PC-9 (cell line): ENCODE measurements at regions not wholly inside any gene's neighbourhood (a gene's known extent, or its start where the extent isn't known, plus 50 kb on each side); places are given as distances from the start of the nearest gene placed in this dataset.
"Not testable (repeated sequence)": the region's sequence is repeated elsewhere in the genome, so short reads cannot be mapped to it uniquely, and the experiment has no call there.

Experiments used
- BruUV-seq: library from RNA; stranded (reverse); fragments of 400-500 nt; replicated peaks from 2 replicates; lab custom pipeline; 2021; lab: Mats Ljungman, UMichigan
- CTCF ChIA-PET: fragments of 300-600 bp; sonication (Branson Sonifier 250); formaldehyde crosslinking; loops from one replicate; lab custom pipeline; 2022; ENCODE audit warnings: antibody characterized with exemption; lab: Charles Lee
- POLR2A ChIA-PET: fragments of 300-600 bp; sonication (Branson Sonifier 250); formaldehyde crosslinking; loops from one replicate; lab custom pipeline; 2022; ENCODE audit warnings: antibody characterized with exemption; ENCODE audit not compliant: unreplicated experiment; lab: Charles Lee
- DNase-seq, 2 experiments: peaks; one replicate each; pipeline versions ENCODE4 v3.0.0 to v3.0.0-alpha.2; 2015 to 2022; ENCODE audit warnings: mixed read lengths in 1 of 2
- H2AFZ ChIP-seq: fragments of 200-600 bp; sonication (generic); 2 replicates; pipeline ENCODE4 v1.8.1; 2017; ENCODE audit warnings: antibody characterized with exemption
- H3F3A ChIP-seq: fragments of 200-600 bp; sonication (generic); 2 replicates; pipeline ENCODE4 v1.8.1; 2017; ENCODE audit warnings: antibody characterized with exemption, mild to moderate bottlenecking, low read depth; ENCODE audit not compliant: insufficient read depth
- H3K27ac ChIP-seq: fragments of 200-600 bp; sonication (generic); 2 replicates; pipeline ENCODE4 v1.6.1; 2016; ENCODE audit warnings: mixed run types
- H3K27me3 ChIP-seq: fragments of 200-600 bp; sonication (generic); 2 replicates; pipeline ENCODE4 v1.6.1; 2016; ENCODE audit warnings: low read depth, mixed run types; ENCODE audit not compliant: insufficient read depth
- H3K36me3 ChIP-seq: fragments of 200-600 bp; sonication (generic); 2 replicates; pipeline ENCODE4 v1.6.1; 2016; ENCODE audit warnings: low read depth, mixed run types
- H3K4me1 ChIP-seq: fragments of 200-600 bp; sonication (generic); replicated peaks from 2 replicates; pipeline ENCODE4 v1.6.1; 2016; ENCODE audit warnings: mixed run types; ENCODE audit not compliant: insufficient read depth
- H3K4me2 ChIP-seq: fragments of 200-600 bp; sonication (generic); 2 replicates; pipeline ENCODE4 v1.6.1; 2017; ENCODE audit warnings: mixed run types
- H3K4me3 ChIP-seq: fragments of 200-600 bp; sonication (generic); 2 replicates; pipeline ENCODE4 v1.6.1; 2016; ENCODE audit warnings: mixed run types
- H3K79me2 ChIP-seq: fragments of 200-600 bp; sonication (generic); 2 replicates; pipeline ENCODE4 v1.6.1; 2017; ENCODE audit warnings: low read depth, mixed run types
- H3K9me2 ChIP-seq: fragments of 200-600 bp; sonication (generic); 2 replicates; pipeline ENCODE4 v1.8.1; 2017; ENCODE audit warnings: mild to moderate bottlenecking; ENCODE audit not compliant: insufficient read depth
- H3K9me3 ChIP-seq: fragments of 200-600 bp; sonication (generic); 2 replicates; pipeline ENCODE4 v1.8.1; 2016; ENCODE audit warnings: low read depth; ENCODE audit not compliant: insufficient read depth
- H4K20me1 ChIP-seq: fragments of 200-600 bp; sonication (generic); 2 replicates; pipeline ENCODE4 v1.8.1; 2017; ENCODE audit not compliant: insufficient read depth
- EZH2 ChIP-seq: fragments of 200-600 bp; sonication (generic); IDR thresholded peaks from 2 replicates; pipeline ENCODE4 v1.8.0; 2017; ENCODE audit warnings: antibody characterized with exemption, low read depth
- intact Hi-C: fragments of 100-400 bp; cut with micrococcal nuclease; formaldehyde crosslinking; loops from one replicate; pipeline ENCODE4 v1.10.0; 2022; ENCODE audit not compliant: unreplicated experiment
- TF ChIP-seq, protein P1 (sequence below): fragments of 200-600 bp; sonication (generic); conservative IDR thresholded peaks from 2 replicates; pipeline ENCODE4 v1.6.1; 2017; ENCODE audit warnings: mixed run types, antibody characterized with exemption, mild to moderate bottlenecking, moderate library complexity

DNA sequence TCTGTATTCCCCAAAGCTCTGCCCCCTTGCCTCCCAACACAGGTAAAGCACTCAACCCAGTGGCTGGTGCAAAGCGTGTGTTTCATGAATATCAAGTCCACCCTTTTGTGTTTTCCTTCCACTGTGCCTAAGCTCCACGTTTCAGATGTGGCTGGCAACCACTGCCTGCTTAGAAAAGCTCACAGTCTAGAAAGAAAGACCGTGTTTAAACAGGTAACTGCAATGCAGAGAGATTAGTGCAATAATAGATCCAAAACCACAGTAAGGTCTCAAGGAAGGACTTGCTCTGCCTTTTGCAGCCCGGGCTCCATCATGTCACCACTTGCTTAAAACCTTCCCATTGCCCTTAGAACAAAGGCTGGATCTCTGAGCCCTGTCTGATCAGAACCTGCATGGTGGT, 240.2 kb upstream of the C16orf82 start:
- H3K9me2 ChIP-seq: 0 out of 2 replicates have a peak, but pooled peaks cover 3% of the 10 kb centered on the region
- no peaks in the 10 kb centered on the region; the same call in 1 of the 2 replicates for H4K20me1 ChIP-seq
- H3F3A ChIP-seq: no peaks in the 10 kb centered on the region
- no peak overlapping the region for H3K27ac ChIP-seq
- intact Hi-C loops: no loop called here
- BruUV-seq: no TSS peak
- H3K4me2 ChIP-seq: no peak overlapping the region
- ChIA-PET CTCF (no interaction called here), POLR2A (no interaction called here)
- H3K36me3 ChIP-seq: no peaks in the 10 kb centered on the region
- H2AFZ ChIP-seq: no peak overlapping the region
- TF ChIP-seq EZH2: no peak
- TF ChIP-seq, protein P1, sequence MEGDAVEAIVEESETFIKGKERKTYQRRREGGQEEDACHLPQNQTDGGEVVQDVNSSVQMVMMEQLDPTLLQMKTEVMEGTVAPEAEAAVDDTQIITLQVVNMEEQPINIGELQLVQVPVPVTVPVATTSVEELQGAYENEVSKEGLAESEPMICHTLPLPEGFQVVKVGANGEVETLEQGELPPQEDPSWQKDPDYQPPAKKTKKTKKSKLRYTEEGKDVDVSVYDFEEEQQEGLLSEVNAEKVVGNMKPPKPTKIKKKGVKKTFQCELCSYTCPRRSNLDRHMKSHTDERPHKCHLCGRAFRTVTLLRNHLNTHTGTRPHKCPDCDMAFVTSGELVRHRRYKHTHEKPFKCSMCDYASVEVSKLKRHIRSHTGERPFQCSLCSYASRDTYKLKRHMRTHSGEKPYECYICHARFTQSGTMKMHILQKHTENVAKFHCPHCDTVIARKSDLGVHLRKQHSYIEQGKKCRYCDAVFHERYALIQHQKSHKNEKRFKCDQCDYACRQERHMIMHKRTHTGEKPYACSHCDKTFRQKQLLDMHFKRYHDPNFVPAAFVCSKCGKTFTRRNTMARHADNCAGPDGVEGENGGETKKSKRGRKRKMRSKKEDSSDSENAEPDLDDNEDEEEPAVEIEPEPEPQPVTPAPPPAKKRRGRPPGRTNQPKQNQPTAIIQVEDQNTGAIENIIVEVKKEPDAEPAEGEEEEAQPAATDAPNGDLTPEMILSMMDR: no peak
- H3K27me3 ChIP-seq: peaks cover 48% of the 10 kb centered on the region
- no peaks in the 10 kb centered on the region for H3K9me3 ChIP-seq
- no peak overlapping the region for H3K4me3 ChIP-seq
- no peaks in the 10 kb centered on the region for H3K79me2 ChIP-seq
- no peak for DNase-seq
- no peaks in the 10 kb centered on the region for H3K4me1 ChIP-seq

DNA sequence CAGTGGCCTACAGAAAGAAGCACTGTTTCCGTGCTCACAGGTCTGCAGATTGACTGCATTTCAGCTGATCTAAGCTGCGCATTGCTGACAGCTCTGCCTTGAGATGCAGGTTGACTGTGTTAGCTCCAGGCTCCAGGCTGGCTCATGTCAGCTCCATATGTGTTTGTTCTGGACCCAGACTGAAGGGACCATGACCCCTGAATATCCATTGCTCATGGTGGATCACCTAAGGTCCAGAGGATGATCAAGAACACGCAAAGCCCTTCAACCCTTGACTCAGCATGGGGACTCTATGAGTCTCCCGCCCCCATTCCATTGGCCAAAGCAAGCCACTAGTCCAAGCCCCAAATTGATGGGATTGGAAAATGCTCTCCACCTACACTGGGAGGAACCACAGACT, 239.3 kb upstream of the C16orf82 start:
- H3K4me2 ChIP-seq: no peak overlapping the region
- no peak overlapping the region for H3K27ac ChIP-seq
- H3K9me2 ChIP-seq: 0 out of 2 replicates have a peak, but pooled peaks cover 3% of the 10 kb centered on the region
- no peaks in the 10 kb centered on the region for H3K36me3 ChIP-seq
- DNase-seq: no peak
- no peaks in the 10 kb centered on the region for H3K4me1 ChIP-seq
- TF ChIP-seq, protein P1: no peak
- no peak for TF ChIP-seq EZH2
- BruUV-seq: no TSS peak
- H3K27me3 ChIP-seq: peaks cover 48% of the 10 kb centered on the region
- POLR2A ChIA-PET: no interaction called here
- H3K79me2 ChIP-seq: no peaks in the 10 kb centered on the region
- no peaks in the 10 kb centered on the region; the same call in 1 of the 2 replicates for H4K20me1 ChIP-seq
- H3K4me3 ChIP-seq: no peak overlapping the region
- H3F3A ChIP-seq: no peaks in the 10 kb centered on the region
- no peak overlapping the region for H2AFZ ChIP-seq
- no peaks in the 10 kb centered on the region for H3K9me3 ChIP-seq
- intact Hi-C loops: no loop called here
- CTCF ChIA-PET: no interaction called here

GRCh38 chr16:26830428-26831127, 236.1 kb upstream of the C16orf82 start:
- no peak for DNase-seq
- H3K36me3 ChIP-seq: no peaks in the 10 kb centered on the region
- H3K4me3 ChIP-seq: no peak overlapping the region
- ChIA-PET POLR2A (no interaction called here), CTCF (no interaction called here)
- H3K4me2 ChIP-seq: no peak overlapping the region
- no peaks in the 10 kb centered on the region for H3F3A ChIP-seq
- intact Hi-C loops: no loop called here
- H4K20me1 ChIP-seq: no peaks in the 10 kb centered on the region; the same call in 1 of the 2 replicates
- no peaks in the 10 kb centered on the region for H3K9me2 ChIP-seq
- no peak overlapping the region for H3K27ac ChIP-seq
- no peaks in the 10 kb centered on the region for H3K79me2 ChIP-seq
- TF ChIP-seq, protein P1: no peak
- no peak for TF ChIP-seq EZH2
- no peak overlapping the region for H2AFZ ChIP-seq
- peaks cover 29% of the 10 kb centered on the region for H3K27me3 ChIP-seq
- no TSS peak for BruUV-seq
- H3K4me1 ChIP-seq: no peaks in the 10 kb centered on the region
- no peaks in the 10 kb centered on the region; the same call in 1 of the 2 replicates for H3K9me3 ChIP-seq

GRCh38 chr16:26836114-26836513, 230.6 kb upstream of the C16orf82 start:
- H4K20me1 ChIP-seq, BruUV-seq, H3K4me3 ChIP-seq, H3F3A ChIP-seq, H2AFZ ChIP-seq, intact Hi-C loops, H3K79me2 ChIP-seq, DNase-seq, H3K4me1 ChIP-seq, H3K9me3 ChIP-seq, H3K4me2 ChIP-seq, H3K36me3 ChIP-seq, H3K9me2 ChIP-seq, H3K27ac ChIP-seq, CTCF ChIA-PET, POLR2A ChIA-PET: not testable (repeated sequence)
- H3K27me3 ChIP-seq: peaks cover 20% of the 10 kb centered on the region
